ENCODE measurements at regions not wholly inside any gene's neighbourhood (a gene's known extent, or its start where the extent isn't known, plus 50 kb on each side); places are given as distances from the start of the nearest gene placed in this dataset.

DNA sequence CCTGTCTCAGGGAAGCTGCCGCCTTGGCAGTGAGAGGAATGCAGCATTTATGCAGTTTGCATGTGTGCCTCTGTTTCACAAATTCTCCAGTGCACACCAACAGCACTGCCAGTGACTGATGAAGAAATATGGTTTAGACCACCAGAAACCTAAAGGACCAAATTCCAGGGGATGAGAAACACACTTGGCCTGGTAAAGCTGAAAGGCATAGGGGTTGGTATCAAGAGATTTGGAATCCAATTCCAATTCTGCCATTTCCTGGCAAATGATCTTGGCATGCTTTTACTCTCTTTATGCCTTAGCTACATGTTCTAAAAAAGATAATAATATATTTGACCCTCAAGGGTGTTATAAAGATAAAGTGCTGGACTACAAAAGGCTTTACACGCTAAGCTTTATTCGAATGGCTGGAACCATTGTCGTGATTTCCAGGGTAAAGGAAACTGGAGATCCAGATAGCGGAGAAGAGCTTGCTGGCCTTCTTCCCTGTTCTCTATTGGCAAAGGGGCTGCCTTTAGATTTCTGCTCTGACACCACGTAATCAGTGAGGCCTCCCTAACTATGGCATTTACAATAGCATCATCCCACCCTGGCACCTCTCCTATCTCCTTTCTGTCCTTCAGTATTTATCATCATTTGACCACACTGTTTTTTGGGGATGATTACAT is 359.8 kb upstream of the ASIC2 start:
- DNase-seq: no peak

DNA sequence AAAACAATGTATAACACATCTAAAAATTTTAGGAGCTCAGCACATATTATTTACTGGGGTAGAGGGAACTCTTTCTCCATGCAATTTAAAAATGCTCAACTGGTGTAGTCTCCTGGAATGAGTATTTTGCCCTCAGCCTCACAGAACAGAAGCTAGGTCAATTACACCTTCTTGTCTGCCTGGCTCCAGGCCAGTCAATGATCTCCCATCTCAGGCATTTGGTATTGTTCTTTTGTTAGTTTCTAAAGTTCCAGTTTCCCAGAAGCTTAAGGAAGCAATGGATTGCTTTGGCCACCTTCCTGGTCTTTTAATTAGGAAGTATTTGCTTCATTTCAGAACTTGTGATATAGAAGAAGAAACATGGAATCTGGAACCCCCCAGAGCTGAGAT is 360.3 kb upstream of the ASIC2 start:
- DNase-seq: no peak

DNA sequence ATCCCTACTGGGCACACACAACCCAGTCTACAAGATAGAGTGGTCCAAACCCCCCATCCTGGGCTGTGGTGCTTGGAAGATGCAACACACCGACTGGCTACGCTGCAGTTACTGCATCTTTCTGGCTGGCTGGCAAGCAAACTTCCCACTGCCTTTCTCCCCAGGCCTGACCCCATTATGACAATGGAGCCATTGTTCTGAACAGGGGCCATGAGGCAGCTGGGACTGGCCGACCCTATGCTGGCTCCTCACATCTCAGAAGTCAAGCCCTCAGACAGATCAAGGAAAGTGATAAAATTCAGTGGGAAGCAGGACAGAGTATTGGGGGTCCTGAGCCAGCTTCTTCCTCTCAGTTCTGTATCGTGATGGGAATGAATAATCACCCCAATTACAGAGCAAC is 364.1 kb upstream of the ASIC2 start:
- DNase-seq: no peak

DNA sequence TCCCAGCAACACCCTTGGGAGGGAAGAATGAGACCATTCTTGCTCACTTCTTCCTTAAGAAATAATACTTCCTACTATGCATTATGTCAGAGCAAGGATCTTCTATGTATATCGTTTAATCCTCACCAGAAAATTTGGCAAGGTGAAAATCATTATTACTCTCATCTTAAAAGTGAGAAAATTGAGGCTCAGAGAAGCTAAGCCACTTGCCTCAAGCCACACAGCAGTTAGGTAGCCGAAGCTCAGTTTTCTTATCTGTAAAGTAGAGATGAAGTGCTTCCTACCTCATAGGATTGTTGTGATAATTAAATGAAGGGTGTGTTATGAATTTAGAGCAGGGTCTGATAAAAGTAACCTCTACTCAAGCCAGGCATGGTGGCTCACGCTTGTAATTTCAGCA is 368.9 kb upstream of the ASIC2 start:
- no peak for DNase-seq

DNA sequence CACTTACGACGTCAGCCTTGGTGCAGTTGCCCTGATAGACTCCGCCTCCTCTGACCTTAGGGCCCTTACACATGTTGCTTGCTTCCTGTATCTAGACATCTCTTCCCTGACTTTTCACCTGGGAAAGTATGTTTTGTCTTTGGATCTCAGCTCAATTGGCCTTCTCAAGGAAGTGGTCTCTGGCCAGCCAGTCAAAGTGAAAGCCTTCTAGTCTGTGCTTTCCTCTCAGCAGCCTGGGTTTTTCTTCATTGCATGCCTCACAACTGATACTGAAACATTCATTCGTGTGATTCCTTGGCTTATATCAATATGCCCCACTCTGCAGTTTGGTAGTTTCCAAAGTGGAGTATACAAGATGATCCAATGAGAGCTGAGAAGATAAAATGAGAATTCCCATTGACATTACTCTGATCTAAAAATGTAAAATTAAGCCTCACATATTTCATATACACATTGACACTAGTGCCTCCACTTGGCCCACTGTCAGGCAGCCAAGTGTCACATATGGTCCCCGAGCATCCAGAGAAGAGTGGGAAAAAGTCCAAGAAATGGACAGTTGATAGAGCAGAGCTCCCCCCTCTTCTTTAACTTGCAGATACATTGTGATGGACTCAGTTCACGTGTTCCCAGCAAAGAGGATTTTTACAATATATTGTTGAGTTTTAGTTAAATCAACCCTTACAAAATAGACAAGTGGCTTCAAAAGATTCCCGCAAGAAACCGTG is 371.2 kb upstream of the ASIC2 start:
- no peak for DNase-seq

DNA sequence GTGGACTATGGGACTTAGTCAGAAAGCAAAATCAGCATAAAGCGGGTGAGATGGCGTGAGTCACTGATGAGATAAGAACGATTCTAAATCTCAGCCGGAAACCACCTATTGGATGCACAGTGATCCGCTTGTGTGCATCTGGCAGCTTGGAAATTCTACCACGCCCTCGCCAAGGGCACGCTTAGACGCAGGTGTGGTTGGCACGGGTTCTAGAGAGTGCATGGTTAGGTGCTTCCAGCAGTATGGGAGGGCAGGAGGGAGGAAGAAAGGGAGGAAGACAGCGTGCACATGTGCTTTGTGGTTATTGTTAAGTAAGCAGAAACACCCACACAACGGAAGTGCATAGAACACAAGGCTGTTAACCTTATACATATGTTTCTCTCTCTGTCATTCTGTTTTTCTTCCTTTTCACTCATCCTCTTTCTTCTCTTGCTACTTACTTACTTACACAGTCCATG is 374.0 kb upstream of the ASIC2 start:
- peak; percentile 38 for DNase-seq

DNA sequence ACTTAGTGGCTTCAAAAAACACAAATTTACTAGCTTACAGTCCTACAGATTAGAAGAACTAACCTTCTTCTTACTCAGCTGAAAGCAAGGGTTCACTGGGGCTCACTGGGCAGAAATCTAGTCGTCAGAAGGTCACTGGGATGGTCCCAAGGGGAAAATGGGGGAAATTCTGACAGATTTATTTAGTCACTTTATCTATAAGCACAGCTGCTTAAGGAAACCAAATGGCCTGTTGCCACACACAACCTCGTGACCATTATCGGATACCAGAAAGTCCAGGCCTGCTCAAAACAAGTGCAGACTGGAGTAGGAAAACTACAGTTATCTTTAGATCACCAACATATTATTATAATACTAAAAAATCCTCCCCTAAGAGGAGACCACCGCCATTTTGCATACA is 374.6 kb upstream of the ASIC2 start:
- no peak for DNase-seq

DNA sequence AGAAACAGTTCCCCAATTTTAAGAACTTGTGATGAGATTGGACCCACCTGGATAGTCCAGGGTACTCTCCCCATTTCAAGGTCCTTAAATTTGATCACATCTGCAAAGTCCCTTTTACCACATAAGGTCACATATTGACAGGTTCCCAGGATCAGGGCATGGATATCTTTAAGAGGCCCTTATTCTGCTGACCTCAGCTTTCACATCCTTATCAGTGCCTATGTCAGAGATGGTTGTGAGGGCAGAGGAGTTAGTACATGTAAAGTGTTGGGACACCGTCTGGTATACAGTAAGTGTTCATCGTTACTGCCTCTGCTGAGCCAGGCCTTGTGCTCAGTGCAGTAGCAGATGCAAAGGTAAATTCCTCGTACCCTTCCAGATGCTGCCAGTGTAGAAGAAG is 375.4 kb upstream of the ASIC2 start:
- DNase-seq: no peak

DNA sequence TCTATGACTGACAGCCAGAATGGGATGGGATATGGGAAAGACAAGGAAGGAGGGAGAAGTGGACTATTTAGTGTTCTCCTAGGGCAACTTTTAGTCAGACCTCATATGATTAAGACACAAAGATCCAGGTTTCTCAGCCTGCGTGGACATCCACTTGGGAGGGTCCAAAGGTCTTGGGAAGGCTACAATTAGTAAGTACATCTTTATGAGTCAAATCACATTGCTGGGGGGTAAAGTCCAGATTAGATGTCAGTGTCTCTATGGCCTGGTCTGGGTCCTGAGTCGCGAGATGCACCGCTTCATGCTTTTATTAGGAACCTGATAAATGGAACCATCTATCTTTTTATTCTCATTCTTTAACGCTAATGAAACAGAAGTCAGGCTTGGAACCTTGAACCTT is 378.4 kb upstream of the ASIC2 start:
- DNase-seq: no peak

DNA sequence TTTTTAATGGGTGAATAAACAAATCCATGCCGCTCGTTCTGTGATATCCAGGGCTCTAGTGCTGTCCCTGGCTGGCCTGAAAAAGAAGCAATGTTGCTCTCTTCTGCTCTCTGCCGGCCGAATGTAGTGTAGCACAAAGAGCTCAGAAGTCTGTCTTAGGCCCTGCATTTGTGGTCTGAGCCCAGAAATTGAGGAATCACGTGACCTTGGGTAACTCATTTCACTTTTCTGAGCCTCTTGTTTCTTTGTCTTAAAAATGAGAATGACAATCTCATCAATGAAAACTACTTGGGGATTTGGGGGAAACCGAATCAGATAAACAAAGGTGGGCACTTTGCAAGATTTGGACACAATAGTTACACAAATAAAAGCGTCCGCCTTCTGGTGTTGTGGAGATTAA is 381.6 kb upstream of the ASIC2 start:
- peak; percentile 66 for DNase-seq

DNA sequence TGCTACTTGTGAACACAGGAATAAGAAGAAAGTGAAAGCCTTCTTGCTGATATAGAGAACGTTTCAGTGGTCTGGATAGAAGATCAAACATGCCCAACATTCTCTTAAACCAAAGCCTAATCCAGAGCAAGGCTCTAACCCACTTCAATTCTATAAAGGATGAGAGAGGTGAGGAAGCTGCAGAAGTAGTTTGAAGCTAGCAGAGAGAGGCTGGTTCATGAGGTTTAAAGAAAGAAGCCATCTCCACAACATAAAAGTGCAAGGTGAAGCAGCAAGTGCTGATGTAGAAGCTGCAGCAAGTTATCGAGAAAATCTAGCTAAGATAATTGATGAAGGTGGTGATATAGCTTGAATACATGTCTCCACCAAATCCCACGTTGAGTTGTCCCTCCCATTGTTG is 383.3 kb upstream of the ASIC2 start:
- no peak for DNase-seq

DNA sequence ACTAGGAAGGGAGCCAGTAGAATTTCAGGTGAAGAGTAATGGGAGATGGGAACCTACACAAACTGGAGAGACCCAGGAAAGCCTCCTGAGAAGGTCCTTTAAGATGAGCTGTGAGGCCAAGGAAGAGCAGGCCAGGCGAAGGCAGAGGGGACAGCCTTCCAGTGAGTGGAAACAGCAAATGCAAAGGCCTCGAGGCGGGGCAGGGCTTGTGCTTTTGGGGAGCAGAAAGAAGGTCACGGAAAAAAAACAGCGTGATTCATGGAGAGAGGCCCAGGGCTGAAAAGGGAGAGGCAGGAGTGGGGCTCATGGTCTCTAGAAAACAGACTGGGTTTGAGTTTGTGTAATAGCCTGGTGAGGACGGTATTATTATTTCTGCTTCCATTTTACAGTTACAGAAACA is 386.5 kb upstream of the ASIC2 start:
- no peak for DNase-seq

DNA sequence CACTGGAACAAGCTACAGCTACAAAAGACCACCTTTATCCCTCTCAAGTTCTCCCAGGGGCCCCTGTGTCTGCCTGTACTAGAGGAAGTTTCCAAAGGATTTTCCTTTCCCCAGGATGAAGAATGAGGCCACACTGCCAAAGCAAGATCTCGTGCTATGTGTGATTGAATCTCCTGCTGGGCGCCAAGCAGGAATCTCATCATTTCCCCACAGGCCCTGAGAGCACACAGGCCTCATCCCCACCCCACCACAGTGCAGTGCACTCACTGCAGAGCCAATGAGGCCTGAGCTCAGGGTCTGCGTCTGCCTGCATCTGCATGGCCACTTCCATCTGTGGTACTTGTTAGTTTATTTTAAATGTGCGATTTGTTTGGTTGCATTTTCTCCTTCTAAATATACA is 387.4 kb upstream of the ASIC2 start:
- DNase-seq: no peak

DNA sequence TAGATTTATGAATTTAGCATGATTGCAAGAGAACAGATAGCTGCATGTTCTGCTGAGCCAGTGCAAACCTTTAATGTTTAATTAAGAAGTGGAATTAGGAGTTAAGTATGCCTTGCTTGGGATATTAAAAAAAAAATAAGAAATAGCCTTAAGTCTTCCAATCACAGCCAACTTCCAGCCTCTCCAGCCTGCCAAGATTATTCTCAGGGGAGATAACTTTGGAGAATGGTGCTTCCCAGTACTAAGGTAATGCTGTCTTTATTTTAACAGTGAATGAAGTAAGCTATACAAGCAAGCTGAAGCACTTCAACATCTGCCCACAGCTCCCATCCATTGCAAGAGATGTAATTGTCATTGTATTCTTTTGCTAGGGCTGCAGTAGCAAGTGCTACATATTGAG is 389.5 kb upstream of the ASIC2 start:
- DNase-seq: no peak

DNA sequence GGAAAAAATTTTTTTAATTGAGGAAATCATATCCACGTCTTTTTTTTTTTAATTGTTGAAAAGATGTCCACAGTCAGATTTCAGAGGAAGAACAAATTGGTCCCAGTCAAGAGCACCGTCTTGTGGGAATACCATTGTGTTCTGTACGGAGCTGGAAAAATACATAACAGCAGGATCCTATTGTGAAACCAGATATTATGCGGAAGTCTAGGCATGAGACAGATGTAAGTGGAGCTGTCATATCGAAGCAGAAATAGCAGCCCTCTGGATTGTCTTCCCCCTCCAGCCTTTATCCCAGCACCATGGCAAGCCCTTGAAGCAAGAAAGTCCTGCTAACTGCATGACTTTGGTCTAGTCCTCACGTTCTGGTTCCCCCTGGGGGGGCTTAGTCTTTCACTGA is 391.6 kb upstream of the ASIC2 start:
- DNase-seq: no peak

DNA sequence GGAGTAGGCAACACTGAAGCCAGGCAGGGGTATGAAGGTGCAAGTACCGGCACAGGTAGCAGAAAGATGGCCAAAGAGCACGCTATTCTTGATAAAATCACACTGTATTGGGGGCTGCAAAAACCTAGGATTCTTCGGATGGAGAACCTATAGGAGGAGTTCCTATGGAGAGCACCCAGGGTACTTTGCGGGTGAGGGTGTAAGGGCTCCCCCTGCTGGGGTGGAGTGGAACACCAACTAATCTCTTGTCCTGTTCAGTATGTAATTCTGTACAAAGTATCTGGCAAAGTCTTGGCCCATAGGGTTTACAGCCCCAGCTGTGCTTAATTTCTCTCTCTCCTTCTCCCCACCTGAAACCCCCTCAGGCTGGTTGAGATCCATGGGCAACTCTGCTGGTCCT is 393.1 kb upstream of the ASIC2 start:
- peak; percentile 50 for DNase-seq

DNA sequence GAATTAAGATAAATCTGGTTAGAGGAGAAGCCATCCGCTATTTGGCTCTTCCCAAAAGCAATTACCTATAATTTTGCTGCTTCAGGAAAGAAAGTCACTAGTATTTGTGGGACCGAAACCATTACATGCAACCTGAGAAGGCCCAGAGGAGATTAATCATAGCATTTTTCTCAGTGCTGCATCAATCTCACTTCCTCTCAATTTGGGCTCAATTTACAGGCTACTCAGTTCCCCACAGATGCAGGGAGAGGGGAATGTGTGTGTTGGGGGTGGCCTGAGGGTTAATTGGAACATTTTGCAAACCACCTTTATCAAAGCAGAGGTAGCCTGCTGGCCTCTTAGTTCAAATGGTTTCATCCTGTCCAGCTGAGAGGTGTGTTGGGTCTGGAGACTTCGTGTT is 394.7 kb upstream of the ASIC2 start:
- no peak for DNase-seq

DNA sequence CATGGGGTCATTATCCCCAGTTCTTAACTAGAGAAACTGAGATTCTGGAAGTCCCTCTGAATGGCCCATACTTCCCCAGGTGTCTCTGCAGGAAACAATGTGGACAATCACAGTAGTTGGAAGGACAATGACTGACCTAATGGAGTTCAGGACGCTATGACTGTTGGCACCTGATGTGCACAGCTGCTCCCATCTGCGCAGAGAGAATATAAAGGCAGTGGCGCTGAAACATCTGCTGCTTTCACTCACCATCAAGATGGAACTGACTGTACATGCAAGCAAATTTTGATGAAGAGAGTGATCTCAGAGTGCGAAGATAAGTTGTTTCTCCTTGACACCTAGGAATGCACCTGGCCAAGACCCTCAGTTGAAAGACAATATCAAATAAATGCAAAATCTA is 395.7 kb upstream of the ASIC2 start:
- no peak for DNase-seq

DNA sequence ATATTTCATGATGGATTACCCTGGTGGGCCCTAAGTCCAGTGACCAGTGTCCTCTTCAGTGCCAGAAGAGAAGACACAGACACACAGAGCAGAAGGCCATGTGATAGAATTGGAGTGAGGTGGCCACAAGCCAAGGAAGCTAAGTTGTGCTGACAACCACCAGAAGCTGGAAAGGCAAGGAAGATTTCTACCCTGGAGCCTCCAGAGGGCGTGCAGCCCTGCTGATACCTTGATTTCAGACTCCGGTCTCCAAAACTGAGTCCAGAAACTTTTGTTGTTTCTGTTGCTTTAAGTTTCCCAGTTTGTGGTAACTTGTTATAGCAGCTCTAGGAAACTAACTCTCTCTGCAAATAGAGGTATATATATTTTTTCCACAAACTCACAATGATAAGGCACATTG is 396.6 kb upstream of the ASIC2 start:
- DNase-seq: no peak

DNA sequence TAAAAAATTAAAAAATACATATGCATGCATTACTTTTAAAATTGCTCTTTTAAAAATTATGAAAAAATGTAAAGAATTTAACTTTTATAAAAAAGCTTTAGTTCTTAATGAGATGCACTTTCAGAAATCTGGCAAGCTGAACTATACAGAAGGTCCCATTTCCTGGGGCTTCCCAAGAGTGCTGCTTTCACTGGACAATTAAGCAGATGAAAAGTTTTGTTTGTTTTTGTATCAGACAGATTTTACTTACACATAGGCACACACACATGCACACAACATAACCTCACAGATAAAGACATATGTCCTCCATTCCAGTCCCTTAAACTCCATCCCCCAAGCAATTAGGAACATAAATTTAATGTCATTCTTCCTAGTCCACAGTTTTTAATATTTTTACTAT is 402.3 kb upstream of the ASIC2 start:
- DNase-seq: no peak

DNA sequence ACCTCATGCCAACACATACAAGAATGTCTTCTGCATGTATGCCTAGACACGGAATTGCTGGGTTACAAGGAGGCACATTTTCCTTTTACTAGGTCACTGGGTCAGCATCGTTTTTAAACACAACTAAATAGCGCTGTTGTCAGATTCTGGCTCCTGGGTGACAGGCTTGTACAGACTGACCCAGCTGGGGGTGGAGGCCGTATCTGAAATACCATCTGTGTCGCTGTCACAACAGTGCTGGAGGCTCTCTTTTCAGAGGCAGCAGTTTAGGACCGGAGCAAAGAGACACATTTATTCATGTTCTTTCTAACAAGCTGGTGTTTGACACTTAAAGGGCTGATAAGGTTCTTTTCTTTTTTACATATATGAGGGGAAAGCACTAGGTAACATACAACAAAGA is 403.0 kb upstream of the ASIC2 start:
- DNase-seq: no peak

DNA sequence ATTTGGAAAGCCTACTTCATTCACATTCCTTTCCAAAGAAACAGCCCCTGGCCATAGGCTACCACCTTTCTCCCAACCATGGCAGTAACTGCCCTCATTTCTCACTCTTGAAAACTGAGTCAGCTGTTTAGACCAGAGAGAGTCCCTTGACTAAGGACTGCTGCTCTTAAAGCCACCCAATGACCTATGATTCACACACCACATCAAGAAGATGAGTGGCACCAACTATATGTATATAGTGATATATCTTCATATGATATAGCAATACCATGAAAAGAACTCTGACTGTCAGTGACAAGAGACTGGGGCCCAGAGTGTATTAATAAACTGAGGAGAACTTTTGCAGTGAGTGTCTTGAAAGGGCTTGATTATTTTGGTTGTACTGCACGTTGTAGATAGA is 404.5 kb upstream of the ASIC2 start:
- DNase-seq: no peak

DNA sequence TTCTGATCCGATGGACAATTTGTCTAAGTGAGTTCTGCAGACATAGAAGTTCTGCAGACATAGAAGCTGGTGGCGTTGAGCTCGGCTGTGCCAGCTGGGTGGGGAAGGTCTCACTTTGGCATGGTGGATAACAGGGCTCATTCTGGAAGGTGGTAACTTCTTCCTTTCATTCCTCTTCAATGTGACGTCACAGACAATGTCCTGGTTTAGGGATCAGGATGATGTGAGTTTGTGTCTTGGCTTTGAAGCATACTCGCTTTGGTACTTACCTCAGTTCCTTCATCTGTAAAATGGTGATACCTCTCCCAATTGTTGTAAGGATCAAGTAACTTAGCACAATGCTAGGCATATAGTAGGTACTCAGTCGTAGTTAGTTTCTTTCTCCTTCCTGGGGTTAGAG is 408.8 kb upstream of the ASIC2 start:
- DNase-seq: no peak

DNA sequence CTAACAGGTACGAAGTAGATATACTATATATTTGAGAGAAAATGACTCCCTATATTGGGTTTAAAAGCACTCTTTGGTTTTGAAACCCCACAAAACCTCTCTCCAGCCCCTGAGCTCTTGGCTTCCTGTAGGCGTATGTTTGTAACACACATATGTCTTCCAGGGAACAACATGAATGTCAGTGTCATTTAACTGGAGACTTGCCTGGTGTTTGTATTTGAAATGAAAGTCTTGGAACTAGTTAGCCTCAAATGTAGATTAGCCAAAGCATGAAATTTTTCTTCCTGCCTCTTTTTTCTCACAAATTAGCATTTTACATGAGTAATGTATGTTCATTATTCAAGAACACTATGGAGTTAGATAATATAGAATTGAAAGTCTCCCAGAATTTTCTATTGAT is 411.8 kb upstream of the ASIC2 start:
- no peak for DNase-seq

DNA sequence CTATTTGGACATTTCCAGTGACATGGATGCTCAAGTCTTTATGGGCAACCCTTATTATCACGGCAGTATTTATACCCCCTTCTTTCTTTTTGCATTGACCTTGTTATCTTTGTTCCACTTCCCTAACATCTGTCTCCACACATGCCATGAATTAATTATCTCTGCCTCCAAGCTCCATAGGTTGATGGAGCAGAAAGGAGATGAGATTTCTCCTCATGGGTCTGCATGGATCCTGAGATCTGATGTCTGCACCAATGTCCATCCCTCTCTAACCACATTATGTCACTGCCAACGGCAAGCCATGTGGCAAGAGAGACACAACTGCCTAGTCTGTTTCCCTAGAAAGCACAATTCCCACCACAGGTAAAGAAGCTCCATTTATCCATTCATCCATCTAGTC is 416.8 kb upstream of the ASIC2 start:
- no peak for DNase-seq
